ENCODE measurements at regions not wholly inside any gene's neighbourhood (a gene's known extent, or its start where the extent isn't known, plus 50 kb on each side); places are given as distances from the start of the nearest gene placed in this dataset.

DNA sequence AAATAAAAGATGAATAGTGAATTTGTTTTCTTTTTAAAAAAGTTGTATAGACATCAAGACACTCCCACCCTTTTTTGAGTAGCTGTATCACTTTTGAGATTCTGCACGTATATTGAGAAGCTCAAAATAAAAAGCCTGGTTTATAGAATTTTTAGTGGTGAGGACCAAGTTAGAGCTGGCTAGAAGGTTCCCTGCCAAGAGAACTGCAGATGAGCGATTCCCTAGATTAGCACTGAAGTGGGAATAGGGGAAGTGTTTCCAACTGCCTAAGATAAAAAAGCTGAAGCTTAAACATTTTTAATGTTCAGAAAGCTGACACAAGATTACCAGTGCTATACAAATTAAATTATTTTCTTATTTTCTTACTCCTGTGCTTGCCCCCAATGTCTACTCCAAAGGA lies 135.7 kb upstream of the TMEM229A start:
- TF ChIP-seq POLR2A (IDR thresholded peaks at IDR 0.05; ENCODE audit: low read depth, low read length) (no peak), POLR2AphosphoS5 (IDR thresholded peaks at IDR 0.05; ENCODE audit: low read depth, low read length) (no peak), TAF1 (IDR thresholded peaks at IDR 0.05; ENCODE audit: low read depth, low read length) (no peak), SPI1 (IDR thresholded peaks at IDR 0.05; ENCODE audit: low read depth, low read length) (no peak)
